Karpas-422 (cell line): ENCODE measurements at regions not wholly inside any gene's neighbourhood (a gene's known extent, or its start where the extent isn't known, plus 50 kb on each side); places are given as distances from the start of the nearest gene placed in this dataset.
A peak's percentile ranks its signal among the peaks of the same experiment; 100 is the strongest.
"Not testable (repeated sequence)": the region's sequence is repeated elsewhere in the genome, so short reads cannot be mapped to it uniquely, and the experiment has no call there.

ENCODE experiments used
- DNase-seq: peaks from one replicate; pipeline ENCODE4 v3.0.0-alpha.2; 2015
- H2AFZ ChIP-seq: fragments of 200-600 bp; sonication (generic); 2 replicates; pipeline ENCODE4 v1.6.1; 2014; ENCODE audit warnings: antibody characterized with exemption, low read length, mixed read lengths
- H3K27ac ChIP-seq: fragments of 200-600 bp; sonication (generic); 2 replicates; pipeline ENCODE4 v1.5.1; 2014; ENCODE audit warnings: mild to moderate bottlenecking, low read length, moderate library complexity
- H3K27me3 ChIP-seq: fragments of 200-600 bp; sonication (generic); 2 replicates; pipeline ENCODE4 v1.6.1; 2014; ENCODE audit warnings: low read length, mixed read lengths
- H3K36me3 ChIP-seq: fragments of 200-600 bp; sonication (generic); 2 replicates; pipeline ENCODE4 v1.6.1; 2014; ENCODE audit warnings: low read length, mixed read lengths; ENCODE audit not compliant: insufficient read depth
- H3K4me1 ChIP-seq: fragments of 200-600 bp; sonication (generic); 2 replicates; pipeline ENCODE4 v1.6.1; 2014; ENCODE audit warnings: mild to moderate bottlenecking, low read length, mixed read lengths
- H3K4me2 ChIP-seq: fragments of 200-600 bp; sonication (generic); 2 replicates; pipeline ENCODE4 v1.6.1; 2014; ENCODE audit warnings: low read length, low read depth, mild to moderate bottlenecking; ENCODE audit not compliant: poor library complexity, severe bottlenecking
- H3K4me3 ChIP-seq: fragments of 200-600 bp; sonication (generic); 2 replicates; pipeline ENCODE4 v1.5.1; 2014; ENCODE audit warnings: mild to moderate bottlenecking, antibody characterized with exemption, low read length, mixed read lengths
- H3K79me2 ChIP-seq: fragments of 200-600 bp; sonication (generic); 2 replicates; pipeline ENCODE4 v1.6.1; 2014; ENCODE audit warnings: mild to moderate bottlenecking, low read length, mixed read lengths
- H3K9ac ChIP-seq: fragments of 200-600 bp; sonication (generic); 2 replicates; pipeline ENCODE4 v1.6.0; 2014; ENCODE audit warnings: low read length
- H3K9me2 ChIP-seq: fragments of 200-600 bp; sonication (generic), shearing (Covaris generic); replicated peaks from 2 replicates; pipeline ENCODE4 v1.6.0; 2014; ENCODE audit warnings: mild to moderate bottlenecking, low read length, moderate library complexity; ENCODE audit not compliant: insufficient read depth
- H3K9me3 ChIP-seq: fragments of 300-700, 200-600 bp; sonication (generic); 2 replicates; pipeline ENCODE4 v1.6.1; 2014; ENCODE audit warnings: low read length, mixed read lengths
- H4K20me1 ChIP-seq: fragments of 200-600 bp; sonication (generic); 2 replicates; pipeline ENCODE4 v1.6.1; 2014; ENCODE audit warnings: mild to moderate bottlenecking, antibody characterized with exemption, low read length, low read depth; ENCODE audit not compliant: insufficient read depth

- H3K4me2 ChIP-seq, result no peak overlapping the region
- H3K4me3 ChIP-seq, result no peak overlapping the region
- H3K4me1 ChIP-seq, result no peaks in the 10 kb centered on the region
- no peak for DNase-seq
- no peaks in the 10 kb centered on the region for H3K79me2 ChIP-seq
- H3K27me3 ChIP-seq, result no peaks in the 10 kb centered on the region
- no peaks in the 10 kb centered on the region for H3K9me2 ChIP-seq
- H3K27ac ChIP-seq, result no peak overlapping the region
- no peaks in the 10 kb centered on the region for H3K9me3 ChIP-seq
- H4K20me1 ChIP-seq, result no peaks in the 10 kb centered on the region
- H3K9ac ChIP-seq, result no peak overlapping the region
- no peaks in the 10 kb centered on the region for H3K36me3 ChIP-seq
- no peak overlapping the region for H2AFZ ChIP-seq
Observed at GRCh38 chr6:900716-901605, 208.0 kb upstream of the EXOC2 start.

GRCh38 chr6:897528-898207 is 204.7 kb upstream of the EXOC2 start:
- Histone ChIP-seq H3K4me3 (no peak overlapping the region), H3K4me1 (no peaks in the 10 kb centered on the region), H2AFZ (no peak overlapping the region), H3K9me2 (no peaks in the 10 kb centered on the region), H3K79me2 (no peaks in the 10 kb centered on the region), H3K4me2 (no peak overlapping the region), H3K9ac (no peak overlapping the region), H3K27ac (no peak overlapping the region), H3K36me3 (no peaks in the 10 kb centered on the region), H4K20me1 (no peaks in the 10 kb centered on the region), H3K27me3 (no peaks in the 10 kb centered on the region), H3K9me3 (no peaks in the 10 kb centered on the region)
- no peak for DNase-seq

- Histone ChIP-seq H3K9me3 (no peaks in the 10 kb centered on the region), H3K4me1 (no peaks in the 10 kb centered on the region), H2AFZ (no peak overlapping the region), H3K36me3 (no peaks in the 10 kb centered on the region), H3K79me2 (no peaks in the 10 kb centered on the region), H3K27ac (no peak overlapping the region), H3K4me3 (no peak overlapping the region), H3K4me2 (no peak overlapping the region), H3K9me2 (no peaks in the 10 kb centered on the region), H3K27me3 (no peaks in the 10 kb centered on the region), H3K9ac (no peak overlapping the region), H4K20me1 (no peaks in the 10 kb centered on the region)
- DNase-seq, result peak; percentile 52
Observed at GRCh38 chr6:894274-894673, 201.3 kb upstream of the EXOC2 start.

GRCh38 chr6:890995-891394 is 198.1 kb upstream of the EXOC2 start:
- no peaks in the 10 kb centered on the region for H3K79me2 ChIP-seq
- no peak for DNase-seq
- H2AFZ ChIP-seq, result no peak overlapping the region
- H3K27ac ChIP-seq, result no peak overlapping the region
- H3K9me2 ChIP-seq, result no peaks in the 10 kb centered on the region
- no peaks in the 10 kb centered on the region for H4K20me1 ChIP-seq
- no peak overlapping the region for H3K9ac ChIP-seq
- no peaks in the 10 kb centered on the region for H3K4me1 ChIP-seq
- H3K9me3 ChIP-seq, result no peaks in the 10 kb centered on the region
- no peak overlapping the region for H3K4me2 ChIP-seq
- H3K4me3 ChIP-seq, result no peak overlapping the region
- no peaks in the 10 kb centered on the region for H3K36me3 ChIP-seq
- no peaks in the 10 kb centered on the region for H3K27me3 ChIP-seq

GRCh38 chr6:890201-890600 is 197.3 kb upstream of the EXOC2 start:
- Histone ChIP-seq H3K9me2 (no peaks in the 10 kb centered on the region), H3K4me3 (no peak overlapping the region)

GRCh38 chr6:887583-888235 is 194.8 kb upstream of the EXOC2 start:
- H4K20me1 ChIP-seq, result no peaks in the 10 kb centered on the region
- H2AFZ ChIP-seq, result no peak overlapping the region
- no peaks in the 10 kb centered on the region for H3K9me2 ChIP-seq
- H3K4me2 ChIP-seq, result no peak overlapping the region
- H3K4me1 ChIP-seq, result no peaks in the 10 kb centered on the region
- H3K9me3 ChIP-seq, result no peaks in the 10 kb centered on the region
- no peaks in the 10 kb centered on the region for H3K36me3 ChIP-seq
- DNase-seq, result no peak
- no peak overlapping the region for H3K9ac ChIP-seq
- H3K79me2 ChIP-seq, result no peaks in the 10 kb centered on the region
- no peak overlapping the region for H3K27ac ChIP-seq
- no peak overlapping the region for H3K4me3 ChIP-seq
- H3K27me3 ChIP-seq, result no peaks in the 10 kb centered on the region

More at GRCh38 chr6:890201-890600, 197.3 kb upstream of the EXOC2 start:
- Histone ChIP-seq H3K4me1 (no peaks in the 10 kb centered on the region), H3K9me3 (no peaks in the 10 kb centered on the region), H3K27ac (no peak overlapping the region), H3K9ac (no peak overlapping the region), H3K4me2 (no peak overlapping the region), H3K36me3 (no peaks in the 10 kb centered on the region), H2AFZ (no peak overlapping the region), H3K27me3 (no peaks in the 10 kb centered on the region), H4K20me1 (no peaks in the 10 kb centered on the region), H3K79me2 (no peaks in the 10 kb centered on the region)
- DNase-seq, result no peak

- H3K4me1 ChIP-seq, H2AFZ ChIP-seq, H3K9me2 ChIP-seq, H3K4me3 ChIP-seq, H3K9ac ChIP-seq, H3K27me3 ChIP-seq, H3K4me2 ChIP-seq, DNase-seq, H3K27ac ChIP-seq, H4K20me1 ChIP-seq, H3K36me3 ChIP-seq, H3K9me3 ChIP-seq, H3K79me2 ChIP-seq: not testable (repeated sequence)
Observed at GRCh38 chr6:886116-886515, 193.2 kb upstream of the EXOC2 start.

GRCh38 chr6:885051-885590 is 192.2 kb upstream of the EXOC2 start:
- H3K79me2 ChIP-seq, result no peaks in the 10 kb centered on the region
- no peak for DNase-seq
- H3K4me2 ChIP-seq, result no peak overlapping the region

More at GRCh38 chr6:885051-885590, 192.2 kb upstream of the EXOC2 start:
- Histone ChIP-seq H2AFZ (no peak overlapping the region), H3K36me3 (no peaks in the 10 kb centered on the region), H3K9me3 (no peaks in the 10 kb centered on the region), H3K9me2 (no peaks in the 10 kb centered on the region), H3K4me1 (no peaks in the 10 kb centered on the region), H4K20me1 (no peaks in the 10 kb centered on the region), H3K27me3 (no peaks in the 10 kb centered on the region), H3K9ac (no peak overlapping the region), H3K4me3 (no peak overlapping the region), H3K27ac (no peak overlapping the region)
